ENCODE measurements at regions not wholly inside any gene's neighbourhood (a gene's known extent, or its start where the extent isn't known, plus 50 kb on each side); places are given as distances from the start of the nearest gene placed in this dataset.

GRCh38 chr2:236790963-236791362 is 221.3 kb downstream of the ACKR3 start:
- no peak for DNase-seq (ENCODE audit: low read depth in 4 of 4, low spot score in 3 of 4)

- peak in 1 of 4 donors; percentile 56 for DNase-seq (ENCODE audit: low read depth in 4 of 4, low spot score in 3 of 4)
Measured at GRCh38 chr2:236793023-236794011, 223.7 kb downstream of the ACKR3 start.

GRCh38 chr2:236794176-236794957 is 224.7 kb downstream of the ACKR3 start:
- DNase-seq (ENCODE audit: low read depth in 4 of 4, low spot score in 3 of 4), result no peak

- no peak for DNase-seq (ENCODE audit: low read depth in 4 of 4, low spot score in 3 of 4)
Measured at GRCh38 chr2:236795169-236795860, 225.7 kb downstream of the ACKR3 start.

GRCh38 chr2:236795861-236796219 is 226.2 kb downstream of the ACKR3 start:
- no peak for DNase-seq (ENCODE audit: low read depth in 4 of 4, low spot score in 3 of 4)

GRCh38 chr2:236796236-236796635 is 226.6 kb downstream of the ACKR3 start:
- no peak for DNase-seq (ENCODE audit: low read depth in 4 of 4, low spot score in 3 of 4)

- no peak for DNase-seq (ENCODE audit: low read depth in 4 of 4, low spot score in 3 of 4)
Measured at GRCh38 chr2:236797411-236797810, 227.8 kb downstream of the ACKR3 start.

- no peak for DNase-seq (ENCODE audit: low read depth in 4 of 4, low spot score in 3 of 4)
Measured at GRCh38 chr2:236798491-236798890, 228.9 kb downstream of the ACKR3 start.

GRCh38 chr2:236799391-236800026 is 229.9 kb downstream of the ACKR3 start:
- DNase-seq (ENCODE audit: low read depth in 4 of 4, low spot score in 3 of 4), result no peak

GRCh38 chr2:236802862-236803261 is 233.2 kb downstream of the ACKR3 start:
- DNase-seq (ENCODE audit: low read depth in 4 of 4, low spot score in 3 of 4), result no peak

GRCh38 chr2:236803621-236804020 is 234.0 kb downstream of the ACKR3 start:
- DNase-seq (ENCODE audit: low read depth in 4 of 4, low spot score in 3 of 4), result no peak

- no peak for DNase-seq (ENCODE audit: low read depth in 4 of 4, low spot score in 3 of 4)
Measured at GRCh38 chr2:236805800-236806531, 236.3 kb downstream of the ACKR3 start.

- no peak for DNase-seq (ENCODE audit: low read depth in 4 of 4, low spot score in 3 of 4)
Measured at GRCh38 chr2:236809716-236810115, 240.1 kb downstream of the ACKR3 start.

GRCh38 chr2:236811062-236811656 is 241.5 kb downstream of the ACKR3 start:
- no peak for DNase-seq (ENCODE audit: low read depth in 4 of 4, low spot score in 3 of 4)

- DNase-seq (ENCODE audit: low read depth in 4 of 4, low spot score in 3 of 4), result no peak
Measured at GRCh38 chr2:236813766-236814165, 244.1 kb downstream of the ACKR3 start.

GRCh38 chr2:236814593-236814992 is 245.0 kb downstream of the ACKR3 start:
- DNase-seq (ENCODE audit: low read depth in 4 of 4, low spot score in 3 of 4), result no peak

- no peak for DNase-seq (ENCODE audit: low read depth in 4 of 4, low spot score in 3 of 4)
Measured at GRCh38 chr2:236815746-236816145, 246.1 kb downstream of the ACKR3 start.

- no peak for DNase-seq (ENCODE audit: low read depth in 4 of 4, low spot score in 3 of 4)
Measured at GRCh38 chr2:236816197-236817170, 246.9 kb downstream of the ACKR3 start.
